Liver (tissue), 8 donors: ENCODE measurements at regions not wholly inside any gene's neighbourhood (a gene's known extent, or its start where the extent isn't known, plus 50 kb on each side); places are given as distances from the start of the nearest gene placed in this dataset.

ENCODE experiments used
- DNase-seq: peaks from one replicate; pipeline ENCODE4 v3.0.0-alpha.2; 2017; ENCODE audit warnings: low spot score
- H3K27ac ChIP-seq, 2 donors: one replicate each; pipeline ENCODE4 v1.7.0; 2013; ENCODE audit warnings: inconsistent platforms in 2 of 2, low read length in 2 of 2, control low read depth in 1 of 2, low read depth in 1 of 2, mild to moderate bottlenecking in 1 of 2
- H3K27me3 ChIP-seq, 4 donors: one replicate each; pipeline versions ENCODE4 v1.6.1 to v1.7.0; 2013; ENCODE audit warnings: low read length in 3 of 4, inconsistent platforms in 1 of 4, mild to moderate bottlenecking in 1 of 4, moderate library complexity in 1 of 4; ENCODE audit not compliant: control insufficient read depth in 4 of 4, insufficient read depth in 4 of 4
- H3K36me3 ChIP-seq, 4 donors: one replicate each; pipeline versions ENCODE4 v1.6.1 to v1.7.0; 2013; ENCODE audit warnings: low read length in 3 of 4, mild to moderate bottlenecking in 3 of 4, low read depth in 1 of 4, moderate library complexity in 1 of 4; ENCODE audit not compliant: control insufficient read depth in 4 of 4, insufficient read depth in 3 of 4
- H3K4me1 ChIP-seq, 4 donors: one replicate each; pipeline versions ENCODE4 v1.6.1 to v1.7.0; 2013; ENCODE audit warnings: low read length in 3 of 4, mild to moderate bottlenecking in 3 of 4, moderate library complexity in 1 of 4; ENCODE audit not compliant: control insufficient read depth in 4 of 4, insufficient read depth in 4 of 4
- H3K4me3 ChIP-seq, 3 donors: one replicate each; pipeline versions ENCODE4 v1.6.1 to v1.7.0; 2013; ENCODE audit warnings: low read length in 3 of 3, control low read depth in 1 of 3, low read depth in 1 of 3, mild to moderate bottlenecking in 1 of 3
- H3K9ac ChIP-seq, 2 donors: one replicate each; pipeline ENCODE4 v1.7.0; 2013; ENCODE audit warnings: low read length in 2 of 2, mild to moderate bottlenecking in 2 of 2, moderate library complexity in 2 of 2, control low read depth in 1 of 2, low read depth in 1 of 2
- H3K9me3 ChIP-seq, 4 donors: one replicate each; pipeline versions ENCODE4 v1.6.1 to v1.7.0; 2013; ENCODE audit warnings: low read length in 3 of 4; ENCODE audit not compliant: control insufficient read depth in 4 of 4
- ATF3 ChIP-seq: IDR thresholded peaks from 2 replicates; pipeline ENCODE4 v1.6.1; 2016; ENCODE audit warnings: antibody characterized with exemption
- CTCF ChIP-seq: fragments of 150-350 bp; IDR thresholded peaks from 2 replicates; pipeline ENCODE4 v1.5.1; 2017; ENCODE audit warnings: improper control_type of control experiment, low read depth, low read length; ENCODE audit not compliant: missing input control
- EGR1 ChIP-seq, 2 donors: IDR thresholded peaks; 2 replicates each; pipeline ENCODE4 v1.6.1; 2016 to 2018; ENCODE audit warnings: antibody characterized with exemption in 2 of 2, low read depth in 2 of 2
- FOXA1 ChIP-seq: IDR thresholded peaks from 2 replicates; pipeline ENCODE4 v1.6.1; 2016; ENCODE audit warnings: antibody characterized with exemption
- FOXA2 ChIP-seq: IDR thresholded peaks from 2 replicates; pipeline ENCODE4 v1.6.1; 2016; ENCODE audit warnings: antibody characterized with exemption
- GABPA ChIP-seq, 2 donors: IDR thresholded peaks in 1 of 2; conservative IDR thresholded peaks in 1 of 2; 2 replicates each; pipeline ENCODE4 v1.6.1; 2016; ENCODE audit warnings: antibody characterized with exemption in 2 of 2, mild to moderate bottlenecking in 1 of 2, moderate library complexity in 1 of 2
- HNF4A ChIP-seq, 2 donors: conservative IDR thresholded peaks; 2 replicates each; pipeline ENCODE4 v1.6.1; 2016; ENCODE audit warnings: antibody characterized with exemption in 2 of 2, mild to moderate bottlenecking in 2 of 2
- HNF4G ChIP-seq: IDR thresholded peaks from 2 replicates; pipeline ENCODE4 v1.6.1; 2016; ENCODE audit warnings: antibody characterized with exemption
- JUND ChIP-seq, 2 donors: IDR thresholded peaks; 2 replicates each; pipeline ENCODE4 v1.6.1; 2016; ENCODE audit warnings: antibody characterized with exemption in 2 of 2
- MAX ChIP-seq: IDR thresholded peaks from 2 replicates; pipeline ENCODE4 v1.6.1; 2016; ENCODE audit warnings: antibody characterized with exemption
- NR2F2 ChIP-seq: IDR thresholded peaks from 2 replicates; pipeline ENCODE4 v1.6.1; 2016; ENCODE audit warnings: antibody characterized with exemption
- RAD21 ChIP-seq, 2 donors: IDR thresholded peaks; 2 replicates each; pipeline ENCODE4 v1.6.1; 2016; ENCODE audit warnings: antibody characterized with exemption in 2 of 2, mild to moderate bottlenecking in 2 of 2
- REST ChIP-seq: IDR thresholded peaks from 2 replicates; pipeline ENCODE4 v1.6.1; 2016; ENCODE audit warnings: antibody characterized with exemption, mild to moderate bottlenecking
- RXRA ChIP-seq, 2 donors: IDR thresholded peaks; 2 replicates each; pipeline ENCODE4 v1.6.1; 2017 to 2018; ENCODE audit warnings: antibody characterized with exemption in 2 of 2, mild to moderate bottlenecking in 1 of 2
- SP1 ChIP-seq: IDR thresholded peaks from 2 replicates; pipeline ENCODE4 v1.6.1; 2018; ENCODE audit warnings: antibody characterized with exemption, mild to moderate bottlenecking
- TAF1 ChIP-seq: conservative IDR thresholded peaks from 2 replicates; pipeline ENCODE4 v1.6.1; 2016; ENCODE audit warnings: antibody characterized with exemption, mild to moderate bottlenecking
- YY1 ChIP-seq: IDR thresholded peaks from 2 replicates; pipeline ENCODE4 v1.6.1; 2016; ENCODE audit warnings: antibody characterized with exemption, mild to moderate bottlenecking
- ZBTB33 ChIP-seq: IDR thresholded peaks from 2 replicates; pipeline ENCODE4 v1.6.1; 2016; ENCODE audit warnings: antibody characterized with exemption
- WGBS: extraction: QIAGEN DNeasy Blood & Tissue Kit; methylation state at CpG from one replicate; pipeline ENCODE4 v1.1.7; 2013; 5-methylcytosine and 5-hydroxymethylcytosine counted together
- donor health status: healthy.
- donor health status: healthy.
- donor health status: healthy.
- donor health status: healthy.
- donor health status: healthy.

- Histone ChIP-seq H3K9me3 (peaks cover 0 to 5% (median 0%) of the 10 kb centered on the region in 4 donors), H3K4me1 (no peaks in the 10 kb centered on the region), H3K4me3 (no peak overlapping the region), H3K27me3 (no peaks in the 10 kb centered on the region), H3K9ac (no peak overlapping the region), H3K36me3 (peaks cover 0 to 1% (median 0%) of the 10 kb centered on the region in 4 donors), H3K27ac (no peak overlapping the region)
- WGBS: 56% methylated on average over 2 of the region's 2 CpGs
- no peak for TF ChIP-seq CTCF
- no peak for TF ChIP-seq MAX
- TF ChIP-seq HNF4A (conservative IDR thresholded peaks at IDR 0.05): no peak
- no peak for TF ChIP-seq YY1
- TF ChIP-seq FOXA1: no peak
- TF ChIP-seq GABPA (IDR thresholded peaks at IDR 0.05 in 1 of 2, conservative IDR thresholded peaks at IDR 0.05 in 1 of 2): no peak
- TF ChIP-seq ZBTB33: no peak
- no peak for TF ChIP-seq RXRA (IDR thresholded peaks at IDR 0.05)
- no peak for TF ChIP-seq HNF4G
- no peak for TF ChIP-seq REST
- TF ChIP-seq FOXA2: no peak
- TF ChIP-seq SP1: no peak
- TF ChIP-seq EGR1 (IDR thresholded peaks at IDR 0.05; ENCODE audit: low read depth in 2 of 2): no peak
- TF ChIP-seq JUND (IDR thresholded peaks at IDR 0.05): no peak
- TF ChIP-seq ATF3: no peak
- no peak for TF ChIP-seq TAF1
- TF ChIP-seq NR2F2: no peak
- TF ChIP-seq RAD21 (IDR thresholded peaks at IDR 0.05): no peak
- DNase-seq: no peak
Measured at GRCh38 chr14:57029620-57030253, 219.5 kb upstream of the OTX2 start.
